GM12864 (cell line): ENCODE measurements at regions not wholly inside any gene's neighbourhood (a gene's known extent, or its start where the extent isn't known, plus 50 kb on each side); places are given as distances from the start of the nearest gene placed in this dataset.

Source experiments
- DNase-seq: peaks from one replicate; pipeline ENCODE4 v3.0.0-alpha.2; 2011; ENCODE audit warnings: low read depth
- H3K4me3 ChIP-seq: 2 replicates; pipeline ENCODE4 v1.5.1; 2011; ENCODE audit warnings: mild to moderate bottlenecking, low read depth, low read length, control low read depth
- CTCF ChIP-seq: IDR thresholded peaks from 2 replicates; pipeline ENCODE4 v1.5.1; 2011; ENCODE audit warnings: low read depth, mild to moderate bottlenecking, moderate library complexity, low read length, control low read depth, inconsistent platforms; ENCODE audit errors: missing control alignments

GRCh38 chr16:17877821-17878360 lies 407.1 kb upstream of the XYLT1 start:
- TF ChIP-seq CTCF: no peak
- H3K4me3 ChIP-seq: no peak overlapping the region
- no peak for DNase-seq

- DNase-seq: no peak
- H3K4me3 ChIP-seq: no peak overlapping the region
- TF ChIP-seq CTCF: no peak
Observed at GRCh38 chr16:17866996-17867395, 396.2 kb upstream of the XYLT1 start.

- no peak for TF ChIP-seq CTCF
- DNase-seq: no peak
- no peak overlapping the region for H3K4me3 ChIP-seq
Observed at GRCh38 chr16:17861981-17862479, 391.3 kb upstream of the XYLT1 start.

GRCh38 chr16:17858061-17858460 lies 387.3 kb upstream of the XYLT1 start:
- no peak for TF ChIP-seq CTCF
- no peak for DNase-seq

GRCh38 chr16:17853958-17854357 lies 383.2 kb upstream of the XYLT1 start:
- no peak for TF ChIP-seq CTCF
- no peak overlapping the region for H3K4me3 ChIP-seq
- DNase-seq: no peak

More at GRCh38 chr16:17858061-17858460, 387.3 kb upstream of the XYLT1 start:
- no peak overlapping the region for H3K4me3 ChIP-seq

GRCh38 chr16:17852977-17853702 lies 382.4 kb upstream of the XYLT1 start:
- no peak overlapping the region for H3K4me3 ChIP-seq
- no peak for DNase-seq
- TF ChIP-seq CTCF: no peak

- H3K4me3 ChIP-seq: no peak overlapping the region
- no peak for DNase-seq
- TF ChIP-seq CTCF: no peak
Observed at GRCh38 chr16:17850581-17851250, 380.0 kb upstream of the XYLT1 start.
